GM12891 (cell line): ENCODE measurements at regions not wholly inside any gene's neighbourhood (a gene's known extent, or its start where the extent isn't known, plus 50 kb on each side); places are given as distances from the start of the nearest gene placed in this dataset.

Experiments used
- DNase-seq: peaks from one replicate; pipeline ENCODE4 v3.0.0; 2011; ENCODE audit warnings: low spot score; ENCODE audit not compliant: insufficient read length
- FAIRE-seq: peaks from 2 replicates; lab custom pipeline; 2011; peaks lifted over from hg19 to GRCh38; lab: Jason Lieb, UNC
- PAX5 ChIP-seq: IDR thresholded peaks from 2 replicates; pipeline ENCODE4 v1.6.1; 2011; ENCODE audit warnings: low read length, moderate library complexity, mild to moderate bottlenecking; ENCODE audit not compliant: insufficient read depth, severe bottlenecking
- POLR2A ChIP-seq: IDR thresholded peaks from 2 replicates; pipeline ENCODE4 v1.6.1; 2011; ENCODE audit warnings: low read depth, low read length, control low read depth
- POLR2AphosphoS5 ChIP-seq: IDR thresholded peaks from 2 replicates; pipeline ENCODE4 v1.6.1; 2011; ENCODE audit warnings: low read depth, low read length, control low read depth
- POU2F2 ChIP-seq: IDR thresholded peaks from 2 replicates; pipeline ENCODE4 v1.6.1; 2011; ENCODE audit warnings: low read depth, mild to moderate bottlenecking, control low read depth, low read length, moderate library complexity
- SPI1 ChIP-seq: IDR thresholded peaks from 2 replicates; pipeline ENCODE4 v1.6.1; 2011; ENCODE audit warnings: low read depth, low read length, control low read depth
- TAF1 ChIP-seq: IDR thresholded peaks from 2 replicates; pipeline ENCODE4 v1.6.1; 2011; ENCODE audit warnings: low read depth, low read length, control low read depth

- no peak for DNase-seq
- FAIRE-seq, result no peak
- TF ChIP-seq POU2F2 (no peak), SPI1 (no peak), PAX5 (no peak), POLR2A (no peak), TAF1 (no peak), POLR2AphosphoS5 (no peak)
Observed at GRCh38 chr1:187891993-187892682, 1063.4 kb downstream of the PLA2G4A start.

GRCh38 chr1:187892683-187893039 lies 1063.9 kb downstream of the PLA2G4A start:
- DNase-seq, result no peak
- no peak for TF ChIP-seq POU2F2
- TF ChIP-seq SPI1, result no peak
- TF ChIP-seq POLR2A, result no peak
- no peak for TF ChIP-seq POLR2AphosphoS5
- no peak for TF ChIP-seq TAF1
- no peak for TF ChIP-seq PAX5
- FAIRE-seq, result no peak

GRCh38 chr1:187893471-187893870 lies 1064.7 kb downstream of the PLA2G4A start:
- DNase-seq (no peak), FAIRE-seq (no peak)
- no peak for TF ChIP-seq POLR2AphosphoS5

GRCh38 chr1:187894349-187894748 lies 1065.6 kb downstream of the PLA2G4A start:
- TF ChIP-seq POLR2A (no peak), TAF1 (no peak), SPI1 (no peak), POU2F2 (no peak), PAX5 (no peak)
- no peak for FAIRE-seq

GRCh38 chr1:187903223-187903622 lies 1074.5 kb downstream of the PLA2G4A start:
- DNase-seq, result no peak
- TF ChIP-seq SPI1 (no peak), POLR2AphosphoS5 (no peak), TAF1 (no peak), POLR2A (no peak), PAX5 (no peak), POU2F2 (no peak)
- no peak for FAIRE-seq

More at GRCh38 chr1:187894349-187894748, 1065.6 kb downstream of the PLA2G4A start:
- DNase-seq, result no peak

GRCh38 chr1:187909382-187909781 lies 1080.6 kb downstream of the PLA2G4A start:
- DNase-seq, result no peak
- no peak for TF ChIP-seq SPI1
- TF ChIP-seq POLR2AphosphoS5, result no peak
- TF ChIP-seq POLR2A, result no peak
- no peak for TF ChIP-seq POU2F2
- TF ChIP-seq TAF1, result no peak
- no peak for TF ChIP-seq PAX5
- no peak for FAIRE-seq

- TF ChIP-seq POLR2A (no peak), TAF1 (no peak), SPI1 (no peak), POU2F2 (no peak), POLR2AphosphoS5 (no peak), PAX5 (no peak)
- DNase-seq, result no peak
- FAIRE-seq, result no peak
Observed at GRCh38 chr1:187911820-187912219, 1083.1 kb downstream of the PLA2G4A start.

GRCh38 chr1:187920976-187921375 lies 1092.2 kb downstream of the PLA2G4A start:
- FAIRE-seq, result no peak
- TF ChIP-seq POLR2A (no peak), TAF1 (no peak), POU2F2 (no peak), POLR2AphosphoS5 (no peak), PAX5 (no peak), SPI1 (no peak)
- no peak for DNase-seq

GRCh38 chr1:187921426-187921825 lies 1092.7 kb downstream of the PLA2G4A start:
- FAIRE-seq (no peak), DNase-seq (no peak)
- no peak for TF ChIP-seq PAX5
- TF ChIP-seq POU2F2, result no peak
- TF ChIP-seq TAF1, result no peak
- no peak for TF ChIP-seq SPI1
- TF ChIP-seq POLR2AphosphoS5, result no peak
- no peak for TF ChIP-seq POLR2A

- DNase-seq, result no peak
- no peak for TF ChIP-seq POLR2AphosphoS5
- no peak for TF ChIP-seq SPI1
- no peak for TF ChIP-seq POU2F2
- no peak for TF ChIP-seq PAX5
- no peak for TF ChIP-seq POLR2A
- TF ChIP-seq TAF1, result no peak
- no peak for FAIRE-seq
Observed at GRCh38 chr1:187922255-187922654, 1093.5 kb downstream of the PLA2G4A start.

GRCh38 chr1:187924252-187924651 lies 1095.5 kb downstream of the PLA2G4A start:
- FAIRE-seq (no peak), DNase-seq (no peak)
- TF ChIP-seq TAF1 (no peak), POLR2A (no peak), POU2F2 (no peak), SPI1 (no peak), PAX5 (no peak), POLR2AphosphoS5 (no peak)
